Trophoblast cell (in vitro differentiated cells and primary cell): ENCODE measurements at regions not wholly inside any gene's neighbourhood (a gene's known extent, or its start where the extent isn't known, plus 50 kb on each side); places are given as distances from the start of the nearest gene placed in this dataset.
"Not testable (repeated sequence)": the region's sequence is repeated elsewhere in the genome, so short reads cannot be mapped to it uniquely, and the experiment has no call there.

Experiments
- DNase-seq, 2 donors: peaks; one replicate each; pipeline ENCODE4 v3.0.0-alpha.2; 2016
- H2AFZ ChIP-seq: 2 replicates; pipeline ENCODE4 v1.6.1; 2013; ENCODE audit warnings: low read length, moderate library complexity, mild to moderate bottlenecking; ENCODE audit not compliant: insufficient read depth, poor library complexity
- H2AK5ac ChIP-seq: 2 replicates; pipeline ENCODE4 v1.6.1; 2013; ENCODE audit warnings: mild to moderate bottlenecking, low read length
- H2BK120ac ChIP-seq: 2 replicates; pipeline ENCODE4 v1.6.1; 2013; ENCODE audit warnings: low read length, mild to moderate bottlenecking, moderate library complexity; ENCODE audit not compliant: insufficient read depth, poor library complexity
- H2BK12ac ChIP-seq: 2 replicates; pipeline ENCODE4 v1.6.1; 2013; ENCODE audit warnings: mild to moderate bottlenecking, low read length, moderate library complexity
- H2BK5ac ChIP-seq: 2 replicates; pipeline ENCODE4 v1.6.1; 2013; ENCODE audit warnings: low read length, low read depth, moderate library complexity, mild to moderate bottlenecking; ENCODE audit not compliant: poor library complexity
- H3K14ac ChIP-seq: 2 replicates; pipeline ENCODE4 v1.6.1; 2013; ENCODE audit warnings: mild to moderate bottlenecking, low read length
- H3K18ac ChIP-seq: 2 replicates; pipeline ENCODE4 v1.6.1; 2013; ENCODE audit warnings: mild to moderate bottlenecking, low read length
- H3K23ac ChIP-seq: 2 replicates; pipeline ENCODE4 v1.6.1; 2013; ENCODE audit warnings: low read length
- H3K27ac ChIP-seq: 2 replicates; pipeline ENCODE4 v1.5.1; 2013; ENCODE audit warnings: low read depth, mild to moderate bottlenecking, inconsistent platforms, low read length, moderate library complexity
- H3K27me3 ChIP-seq: 2 replicates; pipeline ENCODE4 v1.6.1; 2013; ENCODE audit warnings: inconsistent platforms, mild to moderate bottlenecking, low read length, moderate library complexity; ENCODE audit not compliant: insufficient read depth
- H3K36me3 ChIP-seq, 2 experiments: 1 replicate in 1 of 2; 2 replicates in 1 of 2; pipeline ENCODE4 v1.6.1; 2013; ENCODE audit warnings: low read length in 2 of 2, mild to moderate bottlenecking in 2 of 2, moderate library complexity in 1 of 2; ENCODE audit not compliant: insufficient read depth in 2 of 2, control insufficient read depth in 1 of 2
- H3K4ac ChIP-seq: 2 replicates; pipeline ENCODE4 v1.6.1; 2013; ENCODE audit warnings: low read depth, mild to moderate bottlenecking, low read length, moderate library complexity
- H3K4me1 ChIP-seq, 2 experiments: 1 replicate in 1 of 2; 2 replicates in 1 of 2; pipeline ENCODE4 v1.6.1; 2013; ENCODE audit warnings: low read length in 2 of 2, mild to moderate bottlenecking in 2 of 2, moderate library complexity in 1 of 2; ENCODE audit not compliant: insufficient read depth in 2 of 2, control insufficient read depth in 1 of 2
- H3K4me2 ChIP-seq: 2 replicates; pipeline ENCODE4 v1.6.1; 2013; ENCODE audit warnings: inconsistent platforms, mild to moderate bottlenecking, low read length, moderate library complexity
- H3K4me3 ChIP-seq: 2 replicates; pipeline ENCODE4 v1.5.1; 2013; ENCODE audit warnings: mild to moderate bottlenecking, low read depth, low read length, inconsistent platforms
- H3K79me1 ChIP-seq: one replicate; pipeline ENCODE4 v1.6.1; 2013; ENCODE audit warnings: low read length
- H3K79me2 ChIP-seq: 2 replicates; pipeline ENCODE4 v1.6.1; 2013; ENCODE audit warnings: low read length, mild to moderate bottlenecking; ENCODE audit not compliant: control insufficient read depth, insufficient read depth, poor library complexity
- H3K9ac ChIP-seq: 2 replicates; pipeline ENCODE4 v1.6.1; 2013; ENCODE audit warnings: mild to moderate bottlenecking, low read length
- H3K9me3 ChIP-seq: 2 replicates; pipeline ENCODE4 v1.6.1; 2013; ENCODE audit warnings: low read depth, mild to moderate bottlenecking, control low read depth, inconsistent platforms, low read length; ENCODE audit not compliant: insufficient read depth
- H4K12ac ChIP-seq: 2 replicates; pipeline ENCODE4 v1.6.1; 2013; ENCODE audit warnings: low read depth, mild to moderate bottlenecking, low read length, moderate library complexity
- H4K8ac ChIP-seq: 2 replicates; pipeline ENCODE4 v1.6.1; 2013; ENCODE audit warnings: low read depth, mild to moderate bottlenecking, low read length, moderate library complexity
- H4K91ac ChIP-seq: one replicate; pipeline ENCODE4 v1.6.1; 2013; ENCODE audit warnings: low read depth, mild to moderate bottlenecking, low read length, moderate library complexity
- WGBS: extraction: QIAGEN DNeasy Blood & Tissue Kit; methylation state at CpG from one replicate; pipeline ENCODE4 v1.1.7; 2013; ENCODE audit warnings: missing lambda C conversion rate; ENCODE audit not compliant: insufficient read length, insufficient coverage; ENCODE audit errors: extremely low coverage; 5-methylcytosine and 5-hydroxymethylcytosine counted together

- WGBS = no CpG with 5 or more reads among the region's 5 CpGs
- not testable (repeated sequence) for H3K4me2 ChIP-seq, H3K9me3 ChIP-seq
Measured at GRCh38 chr20:23292311-23292710, 58.3 kb upstream of the NXT1 start.

DNA sequence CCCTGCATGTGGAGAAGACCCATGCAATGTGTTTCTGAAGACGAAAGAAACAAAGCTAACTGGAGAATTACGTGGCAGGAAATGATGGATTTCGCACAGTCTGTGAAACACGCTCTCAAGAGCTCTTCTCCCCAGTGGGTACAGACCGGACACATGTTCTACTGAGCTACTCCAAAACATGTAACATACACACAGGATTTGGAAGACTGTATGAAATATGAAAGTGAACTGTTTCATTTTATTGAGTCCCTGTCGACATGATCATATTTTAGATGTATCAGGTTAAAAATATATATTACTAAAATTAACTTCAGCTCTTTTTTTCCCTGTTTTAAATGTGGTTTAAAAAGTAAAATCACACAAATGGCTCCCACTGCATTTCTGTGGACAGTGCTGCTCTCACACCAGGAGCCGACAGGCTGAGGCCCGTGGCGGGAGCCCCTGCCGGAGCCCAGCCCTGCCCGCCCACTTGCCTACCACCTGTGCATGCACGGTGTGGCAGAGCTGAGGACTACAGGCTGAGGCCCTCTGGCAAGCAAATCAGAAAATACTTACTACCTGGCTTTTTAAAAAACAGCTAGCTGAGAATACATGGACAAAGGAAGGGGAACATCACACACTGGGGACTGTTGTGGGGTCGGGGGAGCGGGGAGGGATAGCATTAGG lies 58.9 kb upstream of the NXT1 start:
- Histone ChIP-seq H3K18ac (no peak overlapping the region), H4K12ac (no peak overlapping the region), H3K4ac (no peak overlapping the region), H4K91ac (no peak overlapping the region), H2AFZ (no peak overlapping the region), H3K9ac (no peak overlapping the region), H3K4me3 (peak overlapping the region; percentile 49), H3K9me3 (no peaks in the 10 kb centered on the region), H2AK5ac (no peak overlapping the region), H4K8ac (no peak overlapping the region), H2BK120ac (no peak overlapping the region), H3K23ac (no peak overlapping the region), H3K4me2 (no peak overlapping the region), H3K36me3 (no peaks in the 10 kb centered on the region), H3K14ac (no peak overlapping the region), H3K27me3 (no peaks in the 10 kb centered on the region), H3K4me1 (no peaks in the 10 kb centered on the region), H3K27ac (no peak overlapping the region), H3K79me2 (no peaks in the 10 kb centered on the region), H2BK12ac (no peak overlapping the region), H2BK5ac (no peak overlapping the region), H3K79me1 (no peaks in the 10 kb centered on the region)
- WGBS = no CpG with 5 or more reads among the region's 14 CpGs
- no peak for DNase-seq

More at GRCh38 chr20:23292311-23292710, 58.3 kb upstream of the NXT1 start:
- H3K9ac ChIP-seq, H3K4ac ChIP-seq, H2BK120ac ChIP-seq, H3K14ac ChIP-seq, H2AK5ac ChIP-seq, H2AFZ ChIP-seq, DNase-seq, H3K27ac ChIP-seq, H3K4me3 ChIP-seq, H2BK12ac ChIP-seq, H2BK5ac ChIP-seq, H3K18ac ChIP-seq, H3K23ac ChIP-seq, H3K36me3 ChIP-seq, H4K91ac ChIP-seq, H4K8ac ChIP-seq, H3K79me1 ChIP-seq, H3K79me2 ChIP-seq, H3K27me3 ChIP-seq, H3K4me1 ChIP-seq, H4K12ac ChIP-seq: not testable (repeated sequence)

DNA sequence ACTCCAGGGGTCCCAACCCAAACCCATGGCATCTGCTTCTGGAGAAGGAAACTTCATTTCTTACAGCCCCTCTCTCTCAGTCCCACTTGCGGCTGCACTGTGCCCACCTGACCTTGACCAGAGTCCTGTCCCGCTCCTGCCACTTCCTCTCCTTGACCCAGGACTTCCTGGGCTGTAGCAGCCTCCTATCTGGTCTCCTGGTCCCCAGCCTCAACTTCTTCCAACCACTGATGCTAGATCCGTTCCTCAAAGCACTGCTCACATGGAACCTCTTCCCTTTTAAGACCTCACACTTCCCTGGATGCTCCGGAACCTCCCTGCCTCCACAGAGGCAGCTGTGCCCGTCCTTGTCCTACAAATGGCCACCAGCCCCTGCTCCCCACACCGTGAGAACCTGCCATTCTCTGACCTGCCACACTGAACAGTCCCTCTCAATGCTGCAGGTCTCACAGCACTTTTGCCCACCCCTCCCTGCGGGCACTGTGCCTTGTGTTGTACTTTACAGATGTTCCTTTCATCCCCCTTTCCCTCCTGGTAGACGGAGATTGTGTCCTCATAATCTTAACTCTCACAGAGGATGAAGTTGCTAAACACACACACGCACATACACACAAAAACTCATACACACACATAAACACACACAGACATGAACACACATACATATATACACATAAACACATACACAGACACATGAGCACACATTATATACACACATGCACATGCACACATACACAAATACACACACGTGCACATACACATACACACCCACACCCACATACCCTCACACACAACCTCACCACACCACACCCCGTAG lies 59.6 kb upstream of the NXT1 start:
- Histone ChIP-seq H3K4ac (no peak overlapping the region), H3K27me3 (no peaks in the 10 kb centered on the region), H3K18ac (no peak overlapping the region), H2BK5ac (no peak overlapping the region), H3K4me1 (no peaks in the 10 kb centered on the region), H3K9ac (no peak overlapping the region), H2AK5ac (no peak overlapping the region), H3K9me3 (no peaks in the 10 kb centered on the region), H3K4me2 (no peak overlapping the region), H2AFZ (no peak overlapping the region), H3K23ac (no peak overlapping the region), H3K4me3 (peak overlapping the region; percentile 53), H4K91ac (no peak overlapping the region), H3K27ac (no peak overlapping the region), H3K36me3 (no peaks in the 10 kb centered on the region), H4K8ac (no peak overlapping the region), H2BK12ac (no peak overlapping the region), H3K79me2 (no peaks in the 10 kb centered on the region), H3K79me1 (no peaks in the 10 kb centered on the region), H3K14ac (no peak overlapping the region), H4K12ac (no peak overlapping the region), H2BK120ac (no peak overlapping the region)
- DNase-seq = no peak
- WGBS = no CpG with 5 or more reads among the region's 11 CpGs

DNA sequence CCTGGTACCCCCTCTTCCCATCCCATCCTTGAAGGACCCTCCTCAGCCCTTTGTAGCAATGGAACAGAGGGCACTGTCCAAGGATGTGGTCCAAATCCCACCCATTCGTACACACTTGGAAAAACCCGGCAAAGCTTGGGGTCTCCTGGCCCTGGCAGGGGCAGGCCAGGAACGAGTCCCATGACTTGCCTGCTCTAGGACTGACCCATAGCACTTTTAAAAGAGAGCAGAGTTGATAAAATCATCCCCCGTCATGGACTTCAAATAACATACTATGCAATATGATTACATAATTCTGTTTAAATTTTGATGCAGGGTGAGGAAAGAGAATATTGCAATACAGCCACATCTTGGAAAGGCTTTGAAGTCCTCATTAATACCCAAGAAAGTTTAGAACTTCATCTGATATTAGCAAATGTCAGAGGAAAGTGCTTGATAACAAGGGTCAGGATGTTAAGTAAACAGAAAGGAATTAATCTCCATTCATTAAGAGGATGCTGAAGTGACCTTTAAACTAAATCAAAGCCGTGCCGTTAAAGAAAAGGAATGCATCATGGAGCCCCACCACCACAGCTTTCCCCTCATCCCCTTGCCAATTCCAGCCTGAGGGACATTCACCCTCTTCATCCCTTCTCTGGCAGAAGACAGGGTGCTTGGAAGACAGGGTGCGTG lies 60.7 kb upstream of the NXT1 start:
- DNase-seq = no peak
- WGBS = no CpG with 5 or more reads among the region's 7 CpGs
- Histone ChIP-seq H3K23ac (no peak overlapping the region), H2AK5ac (no peak overlapping the region), H3K18ac (no peak overlapping the region), H3K14ac (no peak overlapping the region), H3K9me3 (no peaks in the 10 kb centered on the region), H2BK120ac (no peak overlapping the region), H2BK5ac (no peak overlapping the region), H2AFZ (no peak overlapping the region), H2BK12ac (no peak overlapping the region), H3K4me2 (no peak overlapping the region), H4K8ac (no peak overlapping the region), H3K79me1 (no peaks in the 10 kb centered on the region), H4K12ac (no peak overlapping the region), H4K91ac (no peak overlapping the region), H3K79me2 (no peaks in the 10 kb centered on the region), H3K4me3 (no peak overlapping the region), H3K27ac (no peak overlapping the region), H3K9ac (no peak overlapping the region), H3K36me3 (no peaks in the 10 kb centered on the region), H3K4me1 (no peaks in the 10 kb centered on the region), H3K4ac (no peak overlapping the region), H3K27me3 (no peaks in the 10 kb centered on the region)
